Adipocyte (in vitro differentiated cells): ENCODE measurements at regions not wholly inside any gene's neighbourhood (a gene's known extent, or its start where the extent isn't known, plus 50 kb on each side); places are given as distances from the start of the nearest gene placed in this dataset.

Experiments
- DNase-seq: peaks from one replicate; pipeline ENCODE4 v3.0.0-alpha.2; 2015; ENCODE audit warnings: low read depth
- H3K27me3 ChIP-seq: replicated peaks from 2 replicates; pipeline ENCODE4 v1.7.0; 2013; ENCODE audit warnings: mild to moderate bottlenecking, low read length, moderate library complexity; ENCODE audit not compliant: control insufficient read depth, insufficient read depth
- H3K36me3 ChIP-seq: 2 replicates; pipeline ENCODE4 v1.7.0; 2013; ENCODE audit warnings: low read length, mild to moderate bottlenecking, moderate library complexity; ENCODE audit not compliant: control insufficient read depth, insufficient read depth, severe bottlenecking
- H3K4me1 ChIP-seq: 2 replicates; pipeline ENCODE4 v1.7.0; 2013; ENCODE audit warnings: mild to moderate bottlenecking, low read length, moderate library complexity; ENCODE audit not compliant: control insufficient read depth, insufficient read depth
- H3K4me3 ChIP-seq: 2 replicates; pipeline ENCODE4 v1.7.0; 2013; ENCODE audit warnings: mild to moderate bottlenecking, low read length, moderate library complexity
- H3K9ac ChIP-seq: 2 replicates; pipeline ENCODE4 v1.7.0; 2013; ENCODE audit warnings: mild to moderate bottlenecking, low read length, moderate library complexity
- H3K9me3 ChIP-seq: 2 replicates; pipeline ENCODE4 v1.7.0; 2013; ENCODE audit warnings: mild to moderate bottlenecking, low read length, moderate library complexity; ENCODE audit not compliant: control insufficient read depth

DNA sequence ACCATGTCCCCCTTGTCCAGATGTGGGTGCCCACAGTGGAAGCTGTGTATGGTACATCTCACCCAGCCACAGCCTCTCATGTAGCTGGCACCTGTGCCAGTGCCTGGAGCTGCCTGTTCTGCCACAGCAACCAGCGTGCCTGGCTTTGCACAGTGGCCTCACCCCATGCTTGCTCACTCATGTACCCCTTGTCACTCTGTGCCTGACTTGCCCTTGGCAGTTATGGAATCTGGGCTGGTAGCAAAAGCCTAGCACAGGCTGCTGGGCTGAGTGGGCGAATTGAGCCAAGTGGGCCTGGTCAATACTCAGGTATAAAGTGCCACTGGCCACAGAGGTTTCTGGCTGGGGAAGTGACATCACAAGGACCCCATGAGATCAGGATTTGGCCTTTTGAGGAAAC lies 264.2 kb downstream of the INSC start:
- H3K4me1 ChIP-seq: no peaks in the 10 kb centered on the region
- no peaks in the 10 kb centered on the region for H3K36me3 ChIP-seq
- H3K9me3 ChIP-seq: peaks cover 7% of the 10 kb centered on the region
- H3K9ac ChIP-seq: no peak overlapping the region
- H3K4me3 ChIP-seq: no peak overlapping the region
- DNase-seq: no peak
- H3K27me3 ChIP-seq: no peaks in the 10 kb centered on the region

DNA sequence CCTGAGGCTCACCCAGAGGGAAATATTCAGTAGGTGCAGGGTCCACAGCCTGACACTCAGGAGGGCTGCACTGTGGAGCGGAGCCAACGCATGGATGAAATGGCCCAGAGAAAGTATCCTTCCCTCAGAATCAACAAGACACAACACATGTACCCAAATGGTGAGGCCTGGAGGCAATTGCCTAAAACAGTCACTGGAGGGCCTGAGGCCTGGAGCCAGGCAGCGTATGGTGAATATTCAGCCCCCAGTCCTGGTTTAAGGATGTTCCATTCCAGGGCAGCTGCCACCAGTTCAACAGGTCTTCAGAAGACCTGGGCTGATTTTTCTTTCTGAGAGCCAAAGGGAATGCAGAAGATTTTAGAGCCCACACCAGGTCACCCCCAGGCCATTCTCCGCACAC lies 264.8 kb downstream of the INSC start:
- Histone ChIP-seq H3K27me3 (no peaks in the 10 kb centered on the region), H3K4me3 (no peak overlapping the region), H3K36me3 (no peaks in the 10 kb centered on the region), H3K9me3 (peaks cover 7% of the 10 kb centered on the region), H3K9ac (no peak overlapping the region), H3K4me1 (no peaks in the 10 kb centered on the region)
- no peak for DNase-seq

DNA sequence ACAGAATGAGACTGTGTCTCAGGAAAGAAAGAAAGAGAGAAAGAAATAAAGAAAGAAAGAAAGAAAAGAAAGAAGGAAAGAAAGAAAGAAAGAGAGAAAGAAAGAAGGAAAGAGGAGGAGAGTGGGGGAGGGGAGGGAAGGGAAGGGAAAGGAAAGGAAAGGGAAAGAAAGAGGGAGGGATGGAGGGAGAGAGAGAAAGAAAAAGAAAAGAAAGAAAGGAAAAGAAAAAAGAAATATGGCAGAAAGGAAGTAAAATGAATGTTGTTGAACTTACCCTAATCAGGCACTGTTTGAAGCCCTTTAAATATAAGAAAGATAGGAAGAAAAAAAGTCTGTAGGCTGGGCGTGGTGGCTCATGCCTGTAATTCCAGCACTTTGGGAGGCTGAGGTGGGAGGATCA lies 276.1 kb downstream of the INSC start:
- H3K4me1 ChIP-seq: no peaks in the 10 kb centered on the region
- H3K9ac ChIP-seq: no peak overlapping the region
- DNase-seq: no peak
- H3K4me3 ChIP-seq: no peak overlapping the region
- no peaks in the 10 kb centered on the region for H3K27me3 ChIP-seq
- no peaks in the 10 kb centered on the region for H3K36me3 ChIP-seq
- peaks cover 30% of the 10 kb centered on the region for H3K9me3 ChIP-seq

DNA sequence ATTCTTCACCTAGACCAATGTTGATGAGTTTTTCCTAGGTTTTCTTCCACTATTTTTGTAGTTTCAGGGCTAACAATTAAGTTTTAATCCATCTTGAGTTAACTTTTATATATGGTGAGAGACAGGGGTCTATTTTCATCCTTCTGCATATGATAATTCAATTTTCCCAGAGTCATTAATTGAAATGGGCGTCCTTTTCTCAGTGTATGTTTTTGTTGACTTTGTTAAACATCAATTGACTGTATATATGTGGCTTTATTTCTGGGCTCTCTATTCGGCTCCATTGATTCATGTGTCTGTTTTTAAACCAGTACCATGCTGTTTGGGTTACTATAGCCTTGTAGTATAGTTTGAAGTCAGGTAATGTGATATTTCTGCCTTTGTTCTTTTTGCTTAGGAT lies 282.1 kb downstream of the INSC start:
- Histone ChIP-seq H3K4me3 (no peak overlapping the region), H3K4me1 (no peaks in the 10 kb centered on the region), H3K27me3 (no peaks in the 10 kb centered on the region), H3K9me3 (peaks cover 25% of the 10 kb centered on the region), H3K36me3 (no peaks in the 10 kb centered on the region), H3K9ac (no peak overlapping the region)
- DNase-seq: no peak

DNA sequence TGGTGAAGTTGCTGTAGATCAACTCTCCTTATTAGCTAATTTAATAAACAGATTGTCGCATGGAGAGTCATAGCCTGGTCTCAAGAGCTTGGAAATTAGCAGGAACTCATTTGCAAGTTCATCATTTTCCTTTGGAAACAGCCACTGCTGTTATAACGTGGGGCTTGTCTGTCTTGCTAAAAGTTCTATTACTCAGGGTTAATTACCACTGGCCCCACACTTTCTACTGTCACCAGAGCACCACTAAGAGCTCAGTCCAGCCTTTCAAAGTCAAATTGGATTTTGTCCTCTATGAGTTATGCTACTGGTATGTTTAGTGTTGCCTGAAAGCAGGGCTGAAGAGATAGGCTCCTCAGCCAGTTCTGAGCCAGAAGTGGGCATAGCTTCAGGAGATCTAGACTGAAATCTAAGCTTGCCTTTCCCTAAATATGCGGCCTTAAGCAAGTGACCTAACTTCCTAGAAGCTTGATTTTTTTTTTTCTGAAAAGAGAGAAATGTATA lies 292.2 kb downstream of the INSC start:
- Histone ChIP-seq H3K4me3 (no peak overlapping the region), H3K9ac (no peak overlapping the region), H3K4me1 (no peaks in the 10 kb centered on the region), H3K9me3 (no peaks in the 10 kb centered on the region), H3K27me3 (no peaks in the 10 kb centered on the region), H3K36me3 (no peaks in the 10 kb centered on the region)
- no peak for DNase-seq

DNA sequence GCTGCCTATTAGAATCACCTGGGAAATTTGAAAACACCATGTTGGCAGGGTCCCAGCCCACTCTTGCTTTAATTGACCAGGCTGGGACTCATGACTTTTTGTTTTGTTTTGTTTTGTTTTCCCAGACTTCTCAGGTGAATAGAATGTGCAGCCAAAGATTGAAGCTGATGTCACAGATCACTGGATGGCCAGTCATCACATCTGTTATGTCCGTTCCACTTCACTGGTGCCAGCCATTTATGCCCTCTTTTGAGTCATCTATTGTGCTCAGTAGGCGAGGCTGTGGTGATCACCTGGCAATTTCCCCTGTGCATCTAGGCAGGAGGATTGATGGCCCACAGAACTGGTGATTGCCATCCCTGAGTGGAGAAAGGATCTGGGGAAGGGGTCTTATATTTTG lies 297.3 kb downstream of the INSC start:
- no peaks in the 10 kb centered on the region for H3K36me3 ChIP-seq
- H3K9ac ChIP-seq: no peak overlapping the region
- DNase-seq: no peak

DNA sequence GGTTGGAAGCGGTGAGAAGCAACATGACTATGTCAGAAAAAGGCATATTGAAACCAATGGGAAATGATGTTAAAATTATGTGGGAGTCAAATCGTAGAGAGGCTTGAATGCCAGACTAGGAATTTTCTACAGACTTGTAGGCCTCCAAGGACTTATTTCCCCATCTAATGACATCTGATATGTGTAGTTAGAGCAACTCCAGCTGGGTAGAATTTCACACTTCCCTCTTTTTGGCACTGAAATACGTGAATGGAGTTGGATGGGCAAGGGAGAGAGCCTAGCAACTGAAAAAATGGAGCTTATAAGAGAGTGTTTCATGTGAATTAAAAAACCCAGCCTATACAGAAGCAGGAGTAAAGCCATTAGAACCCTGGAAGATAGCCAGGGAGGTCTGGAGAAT lies 304.2 kb downstream of the INSC start:
- no peak for DNase-seq
- Histone ChIP-seq H3K9ac (no peak overlapping the region), H3K27me3 (no peaks in the 10 kb centered on the region), H3K9me3 (no peaks in the 10 kb centered on the region), H3K4me3 (no peak overlapping the region), H3K36me3 (no peaks in the 10 kb centered on the region), H3K4me1 (no peaks in the 10 kb centered on the region)

More for the DNA sequence above, 297.3 kb downstream of the INSC start:
- Histone ChIP-seq H3K27me3 (no peaks in the 10 kb centered on the region), H3K4me3 (no peak overlapping the region), H3K4me1 (no peaks in the 10 kb centered on the region), H3K9me3 (no peaks in the 10 kb centered on the region)

DNA sequence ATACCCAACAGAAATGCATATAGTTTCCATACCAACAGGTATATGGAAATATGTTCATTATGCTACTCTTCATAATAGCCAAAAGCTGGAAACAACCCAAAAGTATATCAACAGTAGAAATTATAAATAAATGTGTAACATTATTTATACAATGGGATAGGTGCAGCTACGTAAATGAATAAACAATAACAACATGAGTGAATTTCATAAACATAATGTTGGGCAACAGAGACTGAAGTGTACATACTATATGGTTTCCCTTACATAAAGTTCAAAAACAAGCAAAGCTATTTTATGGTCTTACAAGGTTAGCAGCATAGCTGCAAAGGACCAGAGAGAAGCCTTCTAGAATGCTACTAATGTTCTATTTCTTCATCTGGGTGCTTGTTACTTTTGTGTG lies 305.0 kb downstream of the INSC start:
- Histone ChIP-seq H3K27me3 (no peaks in the 10 kb centered on the region), H3K4me1 (no peaks in the 10 kb centered on the region), H3K36me3 (no peaks in the 10 kb centered on the region), H3K9ac (no peak overlapping the region), H3K4me3 (no peak overlapping the region), H3K9me3 (no peaks in the 10 kb centered on the region)
- no peak for DNase-seq

DNA sequence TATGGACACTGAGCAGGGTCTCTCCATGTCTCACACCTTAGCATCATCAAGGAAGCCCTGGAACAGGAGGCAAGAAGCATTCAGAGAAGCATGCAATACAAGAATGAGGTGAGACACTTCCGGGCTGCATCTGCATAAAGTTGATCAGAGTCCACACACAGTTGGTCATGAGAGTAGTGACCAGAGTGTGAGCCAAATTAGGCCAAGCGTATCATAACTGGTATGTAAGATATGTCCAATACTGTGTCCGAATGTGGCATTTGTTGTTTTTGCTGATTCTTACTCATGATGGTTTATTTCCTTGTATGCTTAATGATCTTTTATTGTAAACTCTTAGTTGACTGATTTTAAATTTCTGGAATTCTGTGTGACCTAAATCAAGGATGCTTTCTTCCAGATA lies 315.7 kb downstream of the INSC start:
- no peak overlapping the region for H3K9ac ChIP-seq
- H3K4me1 ChIP-seq: no peaks in the 10 kb centered on the region
- no peak overlapping the region for H3K4me3 ChIP-seq
- no peaks in the 10 kb centered on the region for H3K36me3 ChIP-seq
- H3K27me3 ChIP-seq: peaks cover 3% of the 10 kb centered on the region
- H3K9me3 ChIP-seq: no peaks in the 10 kb centered on the region
- no peak for DNase-seq

DNA sequence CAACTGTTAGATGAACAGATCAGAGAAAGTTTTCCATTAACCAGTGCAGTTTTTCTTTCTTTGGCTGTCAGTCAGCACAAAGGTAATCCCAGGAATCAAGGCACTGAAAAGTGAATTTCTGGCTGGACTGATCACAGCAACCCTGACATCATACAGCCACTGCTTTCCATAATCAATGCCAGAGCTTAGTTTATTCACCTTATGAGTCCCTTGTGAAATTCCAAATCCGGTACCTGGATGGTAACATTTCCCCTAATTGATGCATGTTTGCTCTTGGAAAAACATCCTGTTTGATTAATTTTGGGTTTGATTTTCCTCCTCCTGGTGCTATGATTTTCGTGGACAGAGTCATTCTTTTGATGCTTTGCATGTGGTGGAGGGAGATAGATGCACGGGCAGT lies 319.8 kb downstream of the INSC start:
- H3K9me3 ChIP-seq: no peaks in the 10 kb centered on the region
- H3K27me3 ChIP-seq: peaks cover 3% of the 10 kb centered on the region
- no peaks in the 10 kb centered on the region for H3K4me1 ChIP-seq
- H3K4me3 ChIP-seq: no peak overlapping the region
- H3K36me3 ChIP-seq: no peaks in the 10 kb centered on the region
- DNase-seq: no peak
- no peak overlapping the region for H3K9ac ChIP-seq

DNA sequence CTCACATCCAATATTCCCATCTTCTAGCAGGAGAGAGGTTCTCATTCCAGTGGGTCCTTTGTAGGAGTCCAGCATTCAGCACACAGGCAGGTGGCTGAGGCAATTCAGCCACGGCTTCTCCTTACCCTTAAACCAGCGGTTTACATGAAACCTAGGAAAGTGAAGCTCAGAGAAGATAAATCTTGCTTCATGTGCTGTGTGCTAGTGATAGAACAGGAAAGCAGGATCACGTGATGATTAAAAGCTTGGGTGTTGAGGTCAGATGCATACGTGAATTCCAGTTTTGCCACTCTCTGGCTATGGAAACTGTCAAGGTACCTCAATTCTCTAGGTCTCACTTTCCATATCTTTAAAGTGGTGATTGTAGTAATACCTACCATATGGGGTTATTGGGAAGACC lies 331.6 kb downstream of the INSC start:
- Histone ChIP-seq H3K9me3 (no peaks in the 10 kb centered on the region), H3K27me3 (no peaks in the 10 kb centered on the region), H3K4me1 (no peaks in the 10 kb centered on the region), H3K9ac (no peak overlapping the region), H3K4me3 (no peak overlapping the region), H3K36me3 (no peaks in the 10 kb centered on the region)
- DNase-seq: no peak

DNA sequence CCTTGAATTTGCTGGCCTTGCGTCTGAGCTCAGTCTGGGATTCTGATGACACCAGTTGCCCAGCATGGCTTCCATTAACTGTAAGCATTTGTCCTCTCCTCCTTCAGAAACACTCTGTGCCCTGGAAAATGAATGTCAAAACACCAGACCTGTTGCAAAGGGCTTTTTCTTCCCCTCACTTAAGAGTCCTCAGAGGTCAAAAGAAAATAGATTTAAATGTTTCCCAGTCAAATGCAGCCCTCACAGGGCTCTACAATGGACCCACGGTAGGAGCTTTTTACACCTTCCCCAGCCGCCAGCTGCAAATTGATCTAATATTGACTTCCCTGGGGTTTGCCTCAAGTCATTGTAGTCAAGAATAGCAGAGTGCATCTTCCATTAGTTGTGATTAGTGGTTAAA lies 332.2 kb downstream of the INSC start:
- H3K4me1 ChIP-seq: no peaks in the 10 kb centered on the region
- H3K27me3 ChIP-seq: no peaks in the 10 kb centered on the region
- no peak overlapping the region for H3K9ac ChIP-seq
- no peak overlapping the region for H3K4me3 ChIP-seq
- DNase-seq: no peak
- no peaks in the 10 kb centered on the region for H3K36me3 ChIP-seq
- no peaks in the 10 kb centered on the region for H3K9me3 ChIP-seq
